ENCODE measurements at regions not wholly inside any gene's neighbourhood (a gene's known extent, or its start where the extent isn't known, plus 50 kb on each side); places are given as distances from the start of the nearest gene placed in this dataset.

DNA sequence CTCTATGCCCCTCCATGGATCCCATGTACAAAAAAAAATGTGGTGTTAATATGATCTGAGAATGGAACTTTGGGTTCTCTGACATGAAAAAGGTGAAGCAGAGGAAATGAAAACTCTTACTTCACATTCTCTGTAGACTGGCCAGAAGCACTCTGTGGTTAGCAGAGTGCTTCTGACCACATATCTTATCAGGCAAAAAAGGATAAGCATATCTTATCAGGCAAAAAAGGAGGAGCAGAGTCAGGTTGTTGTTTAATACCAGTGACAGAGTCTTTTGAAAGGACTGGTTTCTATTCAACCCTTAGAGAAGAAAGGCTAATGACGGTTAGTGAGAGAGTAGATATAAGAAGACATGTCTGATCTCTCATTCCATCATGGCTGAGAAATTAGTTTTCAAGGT is 1404.8 kb downstream of the SLITRK1 start:
- TF ChIP-seq, protein P1, sequence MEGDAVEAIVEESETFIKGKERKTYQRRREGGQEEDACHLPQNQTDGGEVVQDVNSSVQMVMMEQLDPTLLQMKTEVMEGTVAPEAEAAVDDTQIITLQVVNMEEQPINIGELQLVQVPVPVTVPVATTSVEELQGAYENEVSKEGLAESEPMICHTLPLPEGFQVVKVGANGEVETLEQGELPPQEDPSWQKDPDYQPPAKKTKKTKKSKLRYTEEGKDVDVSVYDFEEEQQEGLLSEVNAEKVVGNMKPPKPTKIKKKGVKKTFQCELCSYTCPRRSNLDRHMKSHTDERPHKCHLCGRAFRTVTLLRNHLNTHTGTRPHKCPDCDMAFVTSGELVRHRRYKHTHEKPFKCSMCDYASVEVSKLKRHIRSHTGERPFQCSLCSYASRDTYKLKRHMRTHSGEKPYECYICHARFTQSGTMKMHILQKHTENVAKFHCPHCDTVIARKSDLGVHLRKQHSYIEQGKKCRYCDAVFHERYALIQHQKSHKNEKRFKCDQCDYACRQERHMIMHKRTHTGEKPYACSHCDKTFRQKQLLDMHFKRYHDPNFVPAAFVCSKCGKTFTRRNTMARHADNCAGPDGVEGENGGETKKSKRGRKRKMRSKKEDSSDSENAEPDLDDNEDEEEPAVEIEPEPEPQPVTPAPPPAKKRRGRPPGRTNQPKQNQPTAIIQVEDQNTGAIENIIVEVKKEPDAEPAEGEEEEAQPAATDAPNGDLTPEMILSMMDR (IDR thresholded peaks at IDR 0.05; ENCODE audit: poor library complexity): no peak
- no peak for TF ChIP-seq EZH2 (IDR thresholded peaks at IDR 0.05; ENCODE audit: borderline replicate concordance)

Data from hepatocyte (in vitro differentiated cells).